Activated naive CD4-positive, alpha-beta T cell treated with anti-CD3 and anti-CD28 coated beads, Interleukin-2, amount 10 ng/mL, durations not matched to agents 7 days and 5 days (primary cell): ENCODE measurements at regions not wholly inside any gene's neighbourhood (a gene's known extent, or its start where the extent isn't known, plus 50 kb on each side); places are given as distances from the start of the nearest gene placed in this dataset.

Experiments
- CTCF ChIA-PET: fragments of 350-600 bp; sonication (Branson Sonifier 250); formaldehyde crosslinking; loops from one replicate; lab custom pipeline; 2021; ENCODE audit warnings: antibody characterized with exemption; lab: Charles Lee
- DNase-seq: peaks from one replicate; pipeline ENCODE4 v3.0.0-alpha.2; 2020
- H3K27ac Mint-ChIP-seq: one replicate; pipeline ENCODE4 v1.8.0; 2021; ENCODE audit warnings: mild to moderate bottlenecking, moderate library complexity, mixed read lengths
- H3K27me3 Mint-ChIP-seq: one replicate; pipeline ENCODE4 v1.8.0; 2021; ENCODE audit warnings: mild to moderate bottlenecking, mixed read lengths
- H3K36me3 Mint-ChIP-seq: one replicate; pipeline ENCODE4 v1.8.0; 2021; ENCODE audit warnings: mixed read lengths
- H3K4me1 Mint-ChIP-seq: one replicate; pipeline ENCODE4 v1.8.0; 2021; ENCODE audit warnings: mixed read lengths
- H3K4me3 Mint-ChIP-seq: one replicate; pipeline ENCODE4 v1.8.0; 2021; ENCODE audit warnings: mild to moderate bottlenecking, moderate library complexity, mixed read lengths
- H3K9me3 Mint-ChIP-seq: one replicate; pipeline ENCODE4 v1.8.0; 2021; ENCODE audit warnings: mixed read lengths

DNA sequence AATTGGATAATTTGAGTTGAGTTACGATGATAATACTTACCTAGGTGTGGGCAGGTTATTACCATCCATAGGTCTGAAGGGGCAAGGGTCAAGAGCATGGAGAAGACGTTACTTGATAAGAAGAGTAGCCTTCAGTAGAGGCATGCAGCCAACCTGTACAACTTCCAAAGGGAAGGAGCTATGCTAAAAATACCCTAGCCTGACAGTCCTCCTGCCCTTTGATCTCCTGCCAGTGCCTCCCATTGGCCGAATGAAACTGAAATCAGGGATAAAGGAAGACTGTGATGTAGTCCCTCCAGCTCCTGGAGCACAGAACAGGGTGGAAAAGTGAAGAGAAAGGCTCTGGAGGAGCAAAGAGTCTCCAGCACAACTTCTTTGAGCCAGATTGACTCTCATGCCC is 487.4 kb downstream of the ADCYAP1 start:
- CTCF ChIA-PET: no interaction called here
- peaks cover 4% of the 10 kb centered on the region for H3K9me3 Mint-ChIP-seq
- DNase-seq: no peak
- H3K27ac Mint-ChIP-seq: no peak overlapping the region
- H3K36me3 Mint-ChIP-seq: no peaks in the 10 kb centered on the region
- no peaks in the 10 kb centered on the region for H3K4me1 Mint-ChIP-seq
- no peaks in the 10 kb centered on the region for H3K27me3 Mint-ChIP-seq
- no peak overlapping the region for H3K4me3 Mint-ChIP-seq

- DNase-seq: no peak
- H3K9me3 Mint-ChIP-seq: no peaks in the 10 kb centered on the region
- CTCF ChIA-PET: no interaction called here
- no peak overlapping the region for H3K4me3 Mint-ChIP-seq
- no peak overlapping the region for H3K27ac Mint-ChIP-seq
- H3K27me3 Mint-ChIP-seq: no peaks in the 10 kb centered on the region
- H3K36me3 Mint-ChIP-seq: no peaks in the 10 kb centered on the region
- no peaks in the 10 kb centered on the region for H3K4me1 Mint-ChIP-seq
Measured at GRCh38 chr18:1392865-1393734, 488.4 kb downstream of the ADCYAP1 start.

- DNase-seq: no peak
- H3K27ac Mint-ChIP-seq: no peak overlapping the region
- H3K9me3 Mint-ChIP-seq: no peaks in the 10 kb centered on the region
- no peaks in the 10 kb centered on the region for H3K27me3 Mint-ChIP-seq
- CTCF ChIA-PET: no interaction called here
- H3K4me3 Mint-ChIP-seq: no peak overlapping the region
- no peaks in the 10 kb centered on the region for H3K4me1 Mint-ChIP-seq
- no peaks in the 10 kb centered on the region for H3K36me3 Mint-ChIP-seq
Measured at GRCh38 chr18:1393929-1394328, 489.3 kb downstream of the ADCYAP1 start.

DNA sequence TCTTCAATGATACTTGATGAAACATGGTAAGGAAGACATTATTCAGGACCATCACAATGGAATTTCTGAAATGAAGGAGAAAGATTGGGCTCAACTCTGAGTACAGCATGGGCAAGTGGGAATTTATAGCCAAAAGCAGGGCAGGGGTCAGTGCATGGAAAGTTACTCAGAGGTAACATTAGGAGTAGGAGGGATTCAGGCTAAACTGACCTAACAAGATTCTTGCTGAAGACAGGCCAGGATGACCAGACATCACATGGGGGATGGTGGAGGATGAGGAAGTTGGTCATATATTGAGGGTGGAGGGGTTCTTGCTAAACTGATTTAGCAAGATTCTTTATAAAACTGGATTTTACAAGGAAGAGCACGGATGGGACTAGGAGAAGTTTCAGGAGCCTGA is 489.8 kb downstream of the ADCYAP1 start:
- CTCF ChIA-PET: no interaction called here
- Mint-ChIP-seq H3K36me3 (no peaks in the 10 kb centered on the region), H3K9me3 (no peaks in the 10 kb centered on the region), H3K27me3 (no peaks in the 10 kb centered on the region), H3K4me3 (no peak overlapping the region), H3K4me1 (no peaks in the 10 kb centered on the region), H3K27ac (no peak overlapping the region)
- no peak for DNase-seq

DNA sequence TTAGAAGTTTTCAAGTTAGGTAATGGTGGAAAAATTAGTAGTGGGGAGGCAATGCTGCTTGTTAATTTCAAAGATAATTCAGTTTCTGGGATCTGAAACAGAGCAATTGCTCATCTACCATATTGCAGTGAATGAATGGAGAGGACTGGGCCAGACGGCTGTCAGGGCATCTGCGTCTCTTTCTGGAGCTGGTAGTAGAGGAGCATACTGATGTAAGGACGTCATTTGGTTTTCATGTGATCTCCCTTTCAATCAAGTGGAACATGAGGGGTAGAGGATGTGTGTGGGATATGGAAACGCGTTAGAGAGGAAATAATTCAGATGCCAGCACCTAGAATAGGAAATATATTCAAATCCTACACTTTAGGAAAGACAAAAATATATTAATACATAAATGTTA is 490.3 kb downstream of the ADCYAP1 start:
- CTCF ChIA-PET: no interaction called here
- H3K4me3 Mint-ChIP-seq: no peak overlapping the region

GRCh38 chr18:1408376-1408775 is 503.7 kb downstream of the ADCYAP1 start:
- DNase-seq: no peak
- Mint-ChIP-seq H3K4me3 (no peak overlapping the region), H3K9me3 (peaks cover 3% of the 10 kb centered on the region), H3K27ac (no peak overlapping the region), H3K36me3 (no peaks in the 10 kb centered on the region), H3K4me1 (no peaks in the 10 kb centered on the region), H3K27me3 (no peaks in the 10 kb centered on the region)
- CTCF ChIA-PET: no interaction called here

More for the DNA sequence above, 490.3 kb downstream of the ADCYAP1 start:
- no peaks in the 10 kb centered on the region for H3K27me3 Mint-ChIP-seq
- no peaks in the 10 kb centered on the region for H3K9me3 Mint-ChIP-seq
- no peak for DNase-seq
- H3K27ac Mint-ChIP-seq: no peak overlapping the region
- no peaks in the 10 kb centered on the region for H3K36me3 Mint-ChIP-seq
- no peaks in the 10 kb centered on the region for H3K4me1 Mint-ChIP-seq

DNA sequence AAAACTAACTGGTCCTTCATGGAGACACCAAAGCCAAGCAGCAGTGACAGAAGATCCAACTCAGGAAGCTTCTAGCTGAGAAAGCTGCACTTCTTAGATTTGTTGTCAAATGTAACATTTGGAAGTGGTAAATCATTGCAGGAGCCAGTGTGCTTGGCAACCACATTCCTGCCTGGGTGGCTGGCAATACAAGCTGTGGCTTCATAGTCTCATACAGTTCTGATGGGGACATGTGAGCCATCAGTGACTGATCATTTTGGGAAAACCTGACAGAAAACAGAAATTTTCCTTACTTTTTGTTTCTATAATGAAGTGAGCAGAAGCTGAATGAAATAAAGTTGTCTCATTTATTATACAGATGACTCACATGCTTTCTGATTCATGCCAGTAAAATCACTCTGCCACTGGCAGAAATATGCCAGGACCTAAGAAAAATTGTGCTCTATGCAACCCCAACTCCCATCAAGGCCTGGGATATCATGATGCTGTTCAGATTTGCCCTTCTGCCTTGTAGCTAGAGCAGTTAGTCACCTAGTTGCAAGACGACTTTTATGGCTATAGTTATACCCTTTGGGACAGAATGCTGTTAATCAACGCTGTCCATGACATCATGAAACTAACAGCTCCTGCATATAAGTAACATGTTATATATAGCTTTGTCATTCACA is 508.1 kb downstream of the ADCYAP1 start:
- no peak overlapping the region for H3K4me3 Mint-ChIP-seq
- no peak overlapping the region for H3K27ac Mint-ChIP-seq
- DNase-seq: no peak
- no peaks in the 10 kb centered on the region for H3K4me1 Mint-ChIP-seq
- peaks cover 3% of the 10 kb centered on the region for H3K9me3 Mint-ChIP-seq
- no peaks in the 10 kb centered on the region for H3K27me3 Mint-ChIP-seq
- CTCF ChIA-PET: interaction anchor here (0.6 kb wide), 1 partner anchor 1340 kb away, joined by 3 read pairs; no protein-coding TSS in a partner anchor
- H3K36me3 Mint-ChIP-seq: no peaks in the 10 kb centered on the region

DNA sequence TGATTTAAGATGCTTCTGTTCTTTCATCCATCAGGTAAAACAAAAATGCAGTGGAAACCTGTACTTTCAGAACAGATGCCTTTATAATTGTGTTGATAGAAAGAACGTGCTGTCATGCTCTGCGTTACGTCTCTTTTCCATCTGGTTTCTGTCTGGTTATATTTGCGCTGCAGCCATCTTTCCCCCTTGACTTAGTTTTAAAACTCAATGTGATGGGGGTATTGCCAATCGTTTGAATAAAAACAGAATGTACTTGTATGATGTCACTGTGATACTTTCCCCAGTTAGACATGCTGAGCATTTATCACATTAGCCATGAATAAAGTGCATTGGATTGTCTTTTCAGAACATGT is 508.6 kb downstream of the ADCYAP1 start:
- no peak for DNase-seq
- H3K4me1 Mint-ChIP-seq: no peaks in the 10 kb centered on the region
- CTCF ChIA-PET: interaction anchor here (0.6 kb wide), 1 partner anchor 1341 kb away, joined by 3 read pairs; no protein-coding TSS in a partner anchor
- peaks cover 3% of the 10 kb centered on the region for H3K9me3 Mint-ChIP-seq
- H3K4me3 Mint-ChIP-seq: no peak overlapping the region
- no peak overlapping the region for H3K27ac Mint-ChIP-seq
- no peaks in the 10 kb centered on the region for H3K27me3 Mint-ChIP-seq
- no peaks in the 10 kb centered on the region for H3K36me3 Mint-ChIP-seq

- Mint-ChIP-seq H3K27ac (no peak overlapping the region), H3K9me3 (peaks cover 3% of the 10 kb centered on the region), H3K4me3 (no peak overlapping the region), H3K4me1 (no peaks in the 10 kb centered on the region), H3K36me3 (no peaks in the 10 kb centered on the region), H3K27me3 (no peaks in the 10 kb centered on the region)
- no peak for DNase-seq
- CTCF ChIA-PET: no interaction called here
Measured at GRCh38 chr18:1416074-1416473, 511.4 kb downstream of the ADCYAP1 start.

- no peaks in the 10 kb centered on the region for H3K9me3 Mint-ChIP-seq
- no peaks in the 10 kb centered on the region for H3K27me3 Mint-ChIP-seq
- H3K27ac Mint-ChIP-seq: no peak overlapping the region
- H3K4me3 Mint-ChIP-seq: no peak overlapping the region
- DNase-seq: no peak
- H3K4me1 Mint-ChIP-seq: no peaks in the 10 kb centered on the region
- CTCF ChIA-PET: no interaction called here
- H3K36me3 Mint-ChIP-seq: no peaks in the 10 kb centered on the region
Measured at GRCh38 chr18:1421502-1421901, 516.8 kb downstream of the ADCYAP1 start.

DNA sequence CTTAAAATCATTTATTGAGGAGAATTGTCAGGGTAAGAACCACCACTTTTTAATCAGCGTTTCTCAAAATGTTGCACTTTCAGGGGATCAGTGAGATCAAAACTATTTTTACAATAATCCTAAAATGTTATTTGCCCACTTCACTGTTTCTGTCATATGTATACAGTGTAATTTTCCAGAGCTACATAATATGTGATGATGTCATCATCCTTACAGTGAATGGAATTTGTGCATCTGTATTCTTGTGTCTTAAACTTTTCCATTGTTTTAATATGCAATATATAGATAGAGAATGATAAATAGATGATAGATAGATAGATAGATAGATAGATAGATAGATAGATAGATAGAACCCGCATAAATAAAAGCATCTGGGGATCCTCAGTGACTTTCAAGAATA is 518.0 kb downstream of the ADCYAP1 start:
- Mint-ChIP-seq H3K27ac (no peak overlapping the region), H3K4me3 (no peak overlapping the region), H3K4me1 (no peaks in the 10 kb centered on the region), H3K9me3 (no peaks in the 10 kb centered on the region), H3K27me3 (no peaks in the 10 kb centered on the region), H3K36me3 (no peaks in the 10 kb centered on the region)
- CTCF ChIA-PET: no interaction called here
- no peak for DNase-seq

GRCh38 chr18:1425679-1426078 is 521.0 kb downstream of the ADCYAP1 start:
- CTCF ChIA-PET: interaction anchor here (0.8 kb wide), 1 partner anchor 11 kb away, joined by 3 read pairs; no protein-coding TSS in a partner anchor
- DNase-seq: no peak
- H3K4me1 Mint-ChIP-seq: no peaks in the 10 kb centered on the region
- H3K36me3 Mint-ChIP-seq: no peaks in the 10 kb centered on the region
- H3K4me3 Mint-ChIP-seq: no peak overlapping the region
- no peak overlapping the region for H3K27ac Mint-ChIP-seq
- no peaks in the 10 kb centered on the region for H3K27me3 Mint-ChIP-seq
- H3K9me3 Mint-ChIP-seq: no peaks in the 10 kb centered on the region

DNA sequence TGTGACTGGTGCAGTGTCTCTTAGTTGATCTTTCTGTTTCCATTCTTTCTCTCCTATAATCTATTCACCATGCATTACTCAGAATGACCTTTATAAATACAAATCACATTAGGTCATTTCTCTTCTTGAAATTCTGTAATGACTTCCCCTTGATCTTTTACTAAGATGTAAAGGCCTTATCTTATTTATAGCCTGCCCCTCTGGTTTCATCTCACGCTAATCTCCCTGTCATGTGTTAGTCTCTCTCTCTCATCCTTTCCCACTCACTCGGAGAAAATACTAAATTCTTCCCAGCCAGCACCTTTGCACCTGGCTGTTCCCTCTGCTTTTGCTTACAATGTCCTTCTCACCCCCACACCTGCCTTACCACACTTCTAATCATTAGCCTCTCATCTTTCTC is 530.8 kb downstream of the ADCYAP1 start:
- Mint-ChIP-seq H3K36me3 (no peaks in the 10 kb centered on the region), H3K4me3 (no peak overlapping the region), H3K27me3 (no peaks in the 10 kb centered on the region), H3K27ac (no peak overlapping the region), H3K4me1 (no peaks in the 10 kb centered on the region), H3K9me3 (peaks cover 5% of the 10 kb centered on the region)
- CTCF ChIA-PET: no interaction called here
- DNase-seq: no peak

GRCh38 chr18:1436199-1436598 is 531.5 kb downstream of the ADCYAP1 start:
- H3K36me3 Mint-ChIP-seq: no peaks in the 10 kb centered on the region
- no peaks in the 10 kb centered on the region for H3K27me3 Mint-ChIP-seq
- CTCF ChIA-PET: no interaction called here
- DNase-seq: no peak
- peaks cover 5% of the 10 kb centered on the region for H3K9me3 Mint-ChIP-seq
- no peaks in the 10 kb centered on the region for H3K4me1 Mint-ChIP-seq
- H3K4me3 Mint-ChIP-seq: no peak overlapping the region
- H3K27ac Mint-ChIP-seq: no peak overlapping the region

GRCh38 chr18:1438458-1438910 is 533.8 kb downstream of the ADCYAP1 start:
- DNase-seq: no peak
- Mint-ChIP-seq H3K4me1 (no peaks in the 10 kb centered on the region), H3K36me3 (no peaks in the 10 kb centered on the region), H3K4me3 (no peak overlapping the region), H3K27ac (no peak overlapping the region), H3K9me3 (peaks cover 8% of the 10 kb centered on the region), H3K27me3 (no peaks in the 10 kb centered on the region)
- CTCF ChIA-PET: no interaction called here
